Lower leg skin (tissue), 4 donors: ENCODE measurements at regions not wholly inside any gene's neighbourhood (a gene's known extent, or its start where the extent isn't known, plus 50 kb on each side); places are given as distances from the start of the nearest gene placed in this dataset.

Experiments used
- DNase-seq, 2 donors: peaks; one replicate each; pipeline ENCODE4 v3.0.0-alpha.2; 2019; ENCODE audit warnings: low spot score in 2 of 2
- H3K4me3 ChIP-seq: fragments of 200-600 bp; sonication (generic); 2 replicates; pipeline ENCODE4 v1.5.1; 2017; ENCODE audit warnings: mild to moderate bottlenecking, low read depth; ENCODE audit not compliant: poor library complexity, severe bottlenecking
- POLR2A ChIP-seq, 2 donors: fragments of 450-650 bp; IDR thresholded peaks; one replicate each; pipeline ENCODE4 v1.6.1; 2016 to 2017; ENCODE audit warnings: antibody characterized with exemption in 2 of 2, mild to moderate bottlenecking in 1 of 2, moderate library complexity in 1 of 2
- WGBS, 2 donors: methylation state at CpG; one replicate each; pipeline ENCODE4 v1.1.5; 2018; 5-methylcytosine and 5-hydroxymethylcytosine counted together
- intact Hi-C: fragments of 100-400 bp; cut with DNase I; formaldehyde crosslinking; loops from one replicate; pipeline ENCODE4 v1.15.0; 2023; ENCODE audit warnings: low total_unique reads
- TF ChIP-seq, protein P1 (sequence below), 3 donors: fragments of 450-650 bp; IDR thresholded peaks; one replicate each; pipeline ENCODE4 v1.5.1; 2016; ENCODE audit warnings: antibody characterized with exemption in 3 of 3, mild to moderate bottlenecking in 3 of 3, moderate library complexity in 2 of 3

DNA sequence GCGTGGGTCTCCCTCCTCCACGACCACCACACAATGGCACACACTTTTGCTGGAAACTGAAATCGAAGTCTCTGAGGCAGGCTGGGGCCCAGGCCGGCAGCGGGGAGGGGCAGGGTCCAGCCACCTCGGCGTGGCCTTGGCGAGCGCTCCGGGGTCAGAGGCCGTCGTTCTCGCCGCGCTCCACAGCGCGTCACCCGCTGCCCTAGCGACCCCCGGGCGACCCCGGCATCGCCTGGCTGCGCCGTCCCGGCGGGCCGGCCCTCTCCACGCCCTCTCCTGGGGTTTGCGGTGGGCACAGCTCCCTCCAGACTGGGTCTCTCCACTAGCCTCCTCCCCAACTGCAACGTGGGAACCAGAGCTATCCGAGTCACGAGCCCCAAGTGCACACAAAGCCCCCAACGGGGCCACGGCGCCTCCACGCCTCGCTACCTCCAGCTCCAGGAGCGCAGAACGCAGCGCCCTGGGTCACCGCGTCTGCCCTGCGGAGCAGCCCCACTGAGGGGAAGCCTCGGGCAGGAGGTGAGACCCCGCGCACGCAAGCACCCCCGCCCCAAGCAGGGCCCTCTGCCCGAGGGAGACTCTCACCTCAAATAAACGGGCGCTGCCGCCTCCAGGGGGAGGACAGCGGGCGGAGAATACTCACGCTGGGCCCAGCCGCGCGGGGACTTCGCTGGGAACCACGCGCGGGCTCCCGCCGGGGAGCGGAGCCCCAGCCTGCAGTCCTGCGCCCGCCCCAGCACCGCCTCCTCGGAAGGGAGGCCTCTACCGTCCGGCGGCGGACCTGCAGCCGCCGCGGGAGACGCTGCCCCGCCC, 134.0 kb upstream of the BARHL2 start:
- intact Hi-C loops = no loop called here
- H3K4me3 ChIP-seq = peak overlapping the region; percentile 59
- TF ChIP-seq POLR2A (IDR thresholded peaks at IDR 0.05) = no peak
- TF ChIP-seq, protein P1, sequence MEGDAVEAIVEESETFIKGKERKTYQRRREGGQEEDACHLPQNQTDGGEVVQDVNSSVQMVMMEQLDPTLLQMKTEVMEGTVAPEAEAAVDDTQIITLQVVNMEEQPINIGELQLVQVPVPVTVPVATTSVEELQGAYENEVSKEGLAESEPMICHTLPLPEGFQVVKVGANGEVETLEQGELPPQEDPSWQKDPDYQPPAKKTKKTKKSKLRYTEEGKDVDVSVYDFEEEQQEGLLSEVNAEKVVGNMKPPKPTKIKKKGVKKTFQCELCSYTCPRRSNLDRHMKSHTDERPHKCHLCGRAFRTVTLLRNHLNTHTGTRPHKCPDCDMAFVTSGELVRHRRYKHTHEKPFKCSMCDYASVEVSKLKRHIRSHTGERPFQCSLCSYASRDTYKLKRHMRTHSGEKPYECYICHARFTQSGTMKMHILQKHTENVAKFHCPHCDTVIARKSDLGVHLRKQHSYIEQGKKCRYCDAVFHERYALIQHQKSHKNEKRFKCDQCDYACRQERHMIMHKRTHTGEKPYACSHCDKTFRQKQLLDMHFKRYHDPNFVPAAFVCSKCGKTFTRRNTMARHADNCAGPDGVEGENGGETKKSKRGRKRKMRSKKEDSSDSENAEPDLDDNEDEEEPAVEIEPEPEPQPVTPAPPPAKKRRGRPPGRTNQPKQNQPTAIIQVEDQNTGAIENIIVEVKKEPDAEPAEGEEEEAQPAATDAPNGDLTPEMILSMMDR (IDR thresholded peaks at IDR 0.05) = no peak
- DNase-seq = peak; percentile 41 to 94
- 0% methylated on average over 42 to 43 of the region's 79 CpGs for WGBS, 2 donors

DNA sequence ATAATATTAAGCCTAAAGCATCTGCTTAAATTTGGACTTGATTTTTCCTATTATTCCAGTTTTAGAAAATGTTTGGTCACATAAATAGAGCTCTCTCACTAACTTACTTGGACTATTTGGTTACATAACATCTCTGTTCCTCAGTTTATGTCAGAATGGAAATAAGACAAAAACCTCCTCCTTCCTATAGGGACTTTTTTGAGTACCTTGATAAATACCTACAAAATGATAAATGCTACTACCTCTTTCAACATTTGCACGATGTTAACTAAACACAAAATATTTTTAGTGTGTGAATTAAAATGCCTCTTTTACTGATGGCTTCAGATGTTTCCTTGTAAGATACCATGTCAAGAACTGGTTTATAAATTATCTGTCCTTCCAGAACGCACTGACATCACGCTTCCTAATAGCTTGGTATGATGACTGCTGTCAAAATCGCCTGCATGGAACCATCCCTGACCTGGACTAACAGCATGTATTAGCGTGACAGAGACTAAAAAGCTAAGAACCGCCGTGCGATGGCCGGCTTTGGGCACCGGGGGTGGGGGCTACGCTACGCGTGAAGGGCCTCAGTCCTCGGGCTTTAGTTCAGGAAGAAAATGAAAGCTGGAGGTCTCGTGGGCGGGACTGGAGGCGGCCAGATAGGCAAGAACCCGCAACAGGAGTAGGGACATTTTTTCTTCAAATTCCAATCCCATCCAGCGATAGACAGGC, 133.2 kb upstream of the BARHL2 start:
- TF ChIP-seq, protein P1 (IDR thresholded peaks at IDR 0.05) = no peak
- TF ChIP-seq POLR2A (IDR thresholded peaks at IDR 0.05) = no peak
- intact Hi-C loops = no loop called here
- peak; percentile 15 to 87 for DNase-seq
- 16 to 18% methylated on average over 19 of the region's 19 CpGs for WGBS, 2 donors
- peak overlapping the region; percentile 59 for H3K4me3 ChIP-seq

DNA sequence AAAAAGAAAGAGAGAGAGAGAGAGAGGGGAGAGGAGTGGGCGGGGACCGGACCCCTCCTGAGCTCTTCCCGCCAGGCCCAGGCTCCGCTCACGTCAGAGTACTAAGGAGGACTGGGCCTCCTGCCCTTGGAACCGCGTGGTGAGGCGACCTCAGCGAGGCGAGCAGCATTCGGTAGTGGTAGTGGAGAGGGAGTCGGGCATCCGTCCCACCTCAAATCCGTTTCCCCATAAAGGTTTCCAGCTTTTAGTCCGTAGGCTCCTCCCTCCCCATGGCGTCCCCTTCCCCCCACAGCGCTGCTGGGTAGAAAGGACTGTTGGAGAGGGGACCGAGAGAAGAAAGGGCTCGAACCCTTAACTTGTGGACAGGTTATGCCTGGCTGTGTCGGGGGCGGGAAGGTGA, 124.4 kb upstream of the BARHL2 start:
- no peak overlapping the region for H3K4me3 ChIP-seq
- TF ChIP-seq POLR2A (IDR thresholded peaks at IDR 0.05) = no peak
- TF ChIP-seq, protein P1 (IDR thresholded peaks at IDR 0.05) = no peak
- 44 to 46% methylated on average over 21 of the region's 21 CpGs for WGBS, 2 donors
- intact Hi-C loops = no loop called here
- DNase-seq = no peak

DNA sequence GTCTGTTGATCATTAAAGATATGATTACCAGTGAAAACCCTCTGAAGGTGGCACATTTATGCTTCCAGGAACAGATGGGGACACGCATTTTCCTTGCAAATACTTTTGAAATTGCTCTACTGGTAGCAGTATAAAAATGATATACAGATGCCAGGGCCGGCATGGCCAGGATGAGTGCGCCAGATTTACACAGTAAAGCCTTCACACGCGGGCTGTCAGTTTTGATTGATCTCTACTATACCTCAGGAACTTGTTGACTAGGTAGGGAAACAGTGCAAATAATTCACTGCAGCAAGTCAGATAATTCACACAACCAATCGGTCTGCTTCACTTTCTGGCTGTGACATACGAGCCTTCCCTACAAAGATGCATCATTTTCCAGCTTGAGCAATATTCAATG, 123.2 kb upstream of the BARHL2 start:
- DNase-seq = no peak
- no peak overlapping the region for H3K4me3 ChIP-seq
- no peak for TF ChIP-seq POLR2A (IDR thresholded peaks at IDR 0.05)
- TF ChIP-seq, protein P1 (IDR thresholded peaks at IDR 0.05) = no peak
- intact Hi-C loops = no loop called here
- WGBS, 2 donors = 33 to 41% methylated on average over 7 of the region's 7 CpGs

DNA sequence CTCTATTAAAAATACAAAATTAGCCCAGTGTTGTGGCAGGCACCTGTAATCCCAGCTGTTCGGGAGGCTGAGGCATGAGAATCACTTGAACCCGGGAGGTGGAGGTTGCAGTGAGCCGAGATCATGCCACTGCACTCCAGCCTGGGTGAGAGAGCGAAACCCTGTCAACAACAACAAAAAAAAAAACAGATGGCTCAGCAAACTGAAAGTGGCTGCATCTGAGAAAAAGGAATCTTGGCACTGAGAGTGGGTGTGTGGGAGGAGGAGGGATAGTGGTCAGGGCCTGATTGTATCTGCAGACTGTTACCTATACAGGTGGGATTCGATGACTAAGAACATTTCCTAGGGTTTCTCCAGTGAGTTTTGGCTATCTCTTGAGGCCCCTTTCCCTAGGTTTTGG, 122.2 kb upstream of the BARHL2 start:
- H3K4me3 ChIP-seq = no peak overlapping the region
- 49 to 59% methylated on average over 5 of the region's 5 CpGs for WGBS, 2 donors
- no peak for TF ChIP-seq POLR2A (IDR thresholded peaks at IDR 0.05)
- TF ChIP-seq, protein P1 (IDR thresholded peaks at IDR 0.05) = no peak
- intact Hi-C loops = no loop called here
- DNase-seq = no peak
